ENCODE measurements at regions not wholly inside any gene's neighbourhood (a gene's known extent, or its start where the extent isn't known, plus 50 kb on each side); places are given as distances from the start of the nearest gene placed in this dataset.
"Not testable (repeated sequence)": the region's sequence is repeated elsewhere in the genome, so short reads cannot be mapped to it uniquely, and the experiment has no call there.

DNA sequence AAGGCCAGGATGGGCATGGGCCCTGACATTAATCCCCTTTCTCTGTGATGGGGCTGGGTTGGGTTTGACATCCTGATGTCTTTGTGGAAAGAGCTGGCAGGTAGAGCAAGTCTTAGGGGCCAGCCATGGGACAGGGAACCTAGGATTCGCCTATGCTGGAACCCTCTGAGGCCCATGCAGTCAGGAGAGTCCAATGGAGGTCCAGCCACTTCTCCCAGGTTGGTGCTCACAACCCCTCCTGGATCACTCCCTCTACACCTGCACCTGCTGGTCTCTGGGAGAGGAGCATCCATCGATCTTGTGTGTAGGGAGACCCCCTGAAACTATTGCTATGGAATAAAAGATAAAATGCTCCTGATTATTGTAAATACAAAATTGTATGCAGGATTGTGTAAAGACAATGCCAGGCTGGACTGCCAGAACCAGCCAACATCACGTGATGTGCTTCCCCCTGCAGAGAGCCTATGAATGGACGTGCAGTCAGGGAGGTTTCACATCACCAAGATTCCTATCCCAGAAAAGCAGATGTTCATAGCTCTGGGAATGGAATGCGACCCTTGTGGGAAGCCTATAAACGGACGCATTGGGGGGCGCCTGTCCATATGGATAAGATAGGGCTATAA lies 87.7 kb downstream of the ALG10 start:
- not testable (repeated sequence) for TF ChIP-seq CTCF, POLR2A (IDR thresholded peaks at IDR 0.05)
